A673 (cell line): ENCODE measurements at regions not wholly inside any gene's neighbourhood (a gene's known extent, or its start where the extent isn't known, plus 50 kb on each side); places are given as distances from the start of the nearest gene placed in this dataset.

Experiments used
- BruUV-seq: library from RNA; stranded (reverse); fragments of 400-500 nt; replicated peaks from 2 replicates; lab custom pipeline; 2021; lab: Mats Ljungman, UMichigan
- CTCF ChIA-PET: fragments of 300-600 bp; sonication (Branson Sonifier 250); formaldehyde crosslinking; loops from one replicate; lab custom pipeline; 2022; ENCODE audit warnings: antibody characterized with exemption; lab: Charles Lee
- POLR2A ChIA-PET: fragments of 300-600 bp; sonication (Branson Sonifier 250); formaldehyde crosslinking; loops from one replicate; lab custom pipeline; 2022; ENCODE audit warnings: antibody characterized with exemption; ENCODE audit not compliant: low non-redundant PET; lab: Charles Lee
- DNase-seq: peaks from one replicate; pipeline ENCODE4 v3.0.0-alpha.2; 2015; ENCODE audit warnings: low spot score
- H3K27ac ChIP-seq: fragments of 200-600 bp; sonication (generic); 2 replicates; pipeline ENCODE4 v1.5.1; 2016; ENCODE audit warnings: mixed run types, low read depth, mild to moderate bottlenecking, mixed read lengths, antibody characterized with exemption, low read length; ENCODE audit not compliant: poor library complexity, severe bottlenecking
- H3K27me3 ChIP-seq: fragments of 200-600 bp; sonication (generic); replicated peaks from 2 replicates; pipeline ENCODE4 v1.6.1; 2017; ENCODE audit warnings: mixed run types, low read depth, mild to moderate bottlenecking, mixed read lengths, antibody characterized with exemption, low read length; ENCODE audit not compliant: insufficient read depth, poor library complexity
- H3K36me3 ChIP-seq: fragments of 200-600 bp; sonication (generic); 2 replicates; pipeline ENCODE4 v1.6.1; 2016; ENCODE audit warnings: mixed run types, mild to moderate bottlenecking, mixed read lengths, antibody characterized with exemption, low read length; ENCODE audit not compliant: insufficient read depth, poor library complexity, severe bottlenecking
- H3K4me1 ChIP-seq: fragments of 200-600 bp; sonication (generic); 2 replicates; pipeline ENCODE4 v1.6.1; 2017; ENCODE audit warnings: mixed run types, mild to moderate bottlenecking, mixed read lengths, antibody characterized with exemption, low read length; ENCODE audit not compliant: insufficient read depth, poor library complexity, severe bottlenecking
- H3K4me3 ChIP-seq: fragments of 200-600 bp; sonication (generic); 2 replicates; pipeline ENCODE4 v1.5.1; 2016; ENCODE audit warnings: low read depth, mixed run types, mild to moderate bottlenecking, mixed read lengths, low read length; ENCODE audit not compliant: poor library complexity, severe bottlenecking
- H3K9me3 ChIP-seq: fragments of 200-600 bp; sonication (generic); 2 replicates; pipeline ENCODE4 v1.6.1; 2016; ENCODE audit warnings: mixed run types, low read depth, mild to moderate bottlenecking, mixed read lengths, antibody characterized with exemption, low read length; ENCODE audit not compliant: poor library complexity, severe bottlenecking
- EZH2 ChIP-seq: fragments of 200-600 bp; sonication (generic); IDR thresholded peaks from 2 replicates; pipeline ENCODE4 v1.6.1; 2017; ENCODE audit warnings: borderline replicate concordance, low read depth, mild to moderate bottlenecking, mixed read lengths, antibody characterized with exemption, low read length; ENCODE audit not compliant: poor library complexity, severe bottlenecking
- intact Hi-C: fragments of 100-400 bp; cut with micrococcal nuclease; formaldehyde crosslinking; loops from one replicate; pipeline ENCODE4 v1.10.0; 2022; ENCODE audit not compliant: unreplicated experiment
- TF ChIP-seq, protein P1 (sequence below): fragments of 300-800, 200-600 bp; sonication (generic); conservative IDR thresholded peaks from 2 replicates; pipeline ENCODE4 v1.5.1; 2017; ENCODE audit warnings: low read depth, mild to moderate bottlenecking, antibody characterized with exemption, low read length, moderate library complexity, mixed read lengths

DNA sequence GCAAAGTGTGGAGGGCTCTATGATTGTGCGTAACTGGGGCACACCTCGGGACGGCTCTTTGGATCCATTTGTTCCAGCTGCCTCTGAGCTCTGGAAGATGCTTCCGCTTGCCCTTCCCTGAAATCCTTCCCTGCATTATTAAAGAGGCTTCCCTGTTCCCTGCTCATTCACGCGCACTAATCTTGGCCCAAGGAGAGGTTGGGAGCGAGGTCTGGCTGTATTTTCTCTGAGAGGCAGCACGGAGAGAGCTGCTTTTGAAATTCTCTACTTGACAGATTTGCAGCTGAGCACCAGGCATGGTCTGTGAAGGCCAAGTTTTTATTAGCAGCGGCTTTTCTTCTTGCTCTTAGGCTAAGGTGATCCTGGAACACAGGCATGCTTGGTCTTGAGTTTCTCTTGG is 94.8 kb upstream of the NTM start:
- Histone ChIP-seq H3K27ac (no peak overlapping the region), H3K9me3 (no peaks in the 10 kb centered on the region), H3K27me3 (peaks cover 24% of the 10 kb centered on the region), H3K4me1 (no peaks in the 10 kb centered on the region), H3K36me3 (no peaks in the 10 kb centered on the region), H3K4me3 (no peak overlapping the region)
- no peak for TF ChIP-seq EZH2
- TF ChIP-seq, protein P1, sequence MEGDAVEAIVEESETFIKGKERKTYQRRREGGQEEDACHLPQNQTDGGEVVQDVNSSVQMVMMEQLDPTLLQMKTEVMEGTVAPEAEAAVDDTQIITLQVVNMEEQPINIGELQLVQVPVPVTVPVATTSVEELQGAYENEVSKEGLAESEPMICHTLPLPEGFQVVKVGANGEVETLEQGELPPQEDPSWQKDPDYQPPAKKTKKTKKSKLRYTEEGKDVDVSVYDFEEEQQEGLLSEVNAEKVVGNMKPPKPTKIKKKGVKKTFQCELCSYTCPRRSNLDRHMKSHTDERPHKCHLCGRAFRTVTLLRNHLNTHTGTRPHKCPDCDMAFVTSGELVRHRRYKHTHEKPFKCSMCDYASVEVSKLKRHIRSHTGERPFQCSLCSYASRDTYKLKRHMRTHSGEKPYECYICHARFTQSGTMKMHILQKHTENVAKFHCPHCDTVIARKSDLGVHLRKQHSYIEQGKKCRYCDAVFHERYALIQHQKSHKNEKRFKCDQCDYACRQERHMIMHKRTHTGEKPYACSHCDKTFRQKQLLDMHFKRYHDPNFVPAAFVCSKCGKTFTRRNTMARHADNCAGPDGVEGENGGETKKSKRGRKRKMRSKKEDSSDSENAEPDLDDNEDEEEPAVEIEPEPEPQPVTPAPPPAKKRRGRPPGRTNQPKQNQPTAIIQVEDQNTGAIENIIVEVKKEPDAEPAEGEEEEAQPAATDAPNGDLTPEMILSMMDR, result no peak
- intact Hi-C loops, result no loop called here
- BruUV-seq, result no TSS peak
- CTCF ChIA-PET, result no interaction called here
- DNase-seq, result no peak
- POLR2A ChIA-PET, result no interaction called here

DNA sequence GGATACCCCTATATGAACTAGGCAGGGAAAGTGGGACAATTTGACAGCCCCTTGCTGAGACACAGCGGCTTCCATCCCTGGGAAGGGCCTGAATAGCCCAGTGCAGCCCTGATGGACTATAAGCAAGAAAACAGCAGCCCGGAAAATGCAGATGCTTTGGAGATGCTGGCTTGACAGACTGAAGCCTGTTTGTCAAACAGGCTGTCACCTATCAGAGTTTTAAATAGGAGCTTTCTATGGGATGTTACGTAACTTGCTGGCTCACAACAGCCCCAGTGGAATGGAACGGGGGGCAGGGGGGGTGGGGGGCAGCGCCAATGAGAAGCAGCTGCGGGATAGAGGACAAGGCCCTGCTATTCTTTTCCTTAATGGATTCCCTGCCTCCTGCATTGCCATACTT is 91.9 kb upstream of the NTM start:
- ChIA-PET POLR2A (no interaction called here), CTCF (no interaction called here)
- intact Hi-C loops, result no loop called here
- TF ChIP-seq, protein P1, result no peak
- no peak for TF ChIP-seq EZH2
- Histone ChIP-seq H3K4me3 (no peak overlapping the region), H3K36me3 (no peaks in the 10 kb centered on the region), H3K27ac (no peak overlapping the region), H3K27me3 (peaks cover 31% of the 10 kb centered on the region), H3K4me1 (no peaks in the 10 kb centered on the region), H3K9me3 (no peaks in the 10 kb centered on the region)
- BruUV-seq, result no TSS peak
- DNase-seq, result no peak

DNA sequence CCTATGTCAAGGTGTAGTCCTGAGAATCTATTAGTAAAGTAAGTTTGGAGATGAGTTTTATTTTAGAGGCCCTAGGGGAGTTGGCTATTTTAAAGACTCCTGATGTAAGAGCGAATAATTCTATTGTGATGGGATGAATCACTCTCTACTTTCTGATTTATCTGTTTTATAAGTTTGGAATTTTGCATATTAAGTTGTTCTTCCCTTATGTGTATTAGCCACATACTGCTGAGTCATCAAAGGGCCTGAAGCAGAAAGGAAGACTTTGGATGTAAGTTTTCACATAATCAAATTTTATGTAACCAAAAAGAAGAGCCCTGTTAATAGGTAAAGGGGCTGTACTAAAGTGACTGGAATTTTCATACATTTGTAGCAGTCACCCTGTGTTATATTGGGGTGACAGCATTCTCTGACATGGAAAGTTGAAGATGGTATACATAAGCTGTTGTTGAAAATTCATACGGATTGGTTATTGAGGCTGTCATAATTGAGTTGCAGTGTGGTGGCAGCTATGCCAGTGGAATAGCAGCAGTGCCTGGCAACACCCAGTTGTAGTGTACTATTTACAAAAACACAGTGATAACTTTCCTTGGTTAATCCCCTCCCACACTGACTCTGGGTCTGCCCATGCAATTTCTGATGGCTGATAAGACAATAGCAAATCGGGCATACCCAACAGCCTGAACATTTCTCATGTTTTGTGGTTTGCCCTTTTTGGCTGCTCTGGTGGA is 90.6 kb upstream of the NTM start:
- TF ChIP-seq, protein P1, result no peak
- TF ChIP-seq EZH2, result no peak
- H3K27me3 ChIP-seq, result peaks cover 31% of the 10 kb centered on the region
- CTCF ChIA-PET, result no interaction called here
- intact Hi-C loops, result no loop called here
- no peaks in the 10 kb centered on the region for H3K4me1 ChIP-seq
- DNase-seq, result no peak
- no TSS peak for BruUV-seq
- H3K36me3 ChIP-seq, result no peaks in the 10 kb centered on the region
- H3K4me3 ChIP-seq, result no peak overlapping the region
- no peak overlapping the region for H3K27ac ChIP-seq
- H3K9me3 ChIP-seq, result no peaks in the 10 kb centered on the region
- POLR2A ChIA-PET, result no interaction called here
